ENCODE measurements at regions not wholly inside any gene's neighbourhood (a gene's known extent, or its start where the extent isn't known, plus 50 kb on each side); places are given as distances from the start of the nearest gene placed in this dataset.

- Histone ChIP-seq H3K4me1 (no peaks in the 10 kb centered on the region), H3K4me3 (no peak overlapping the region), H3K36me3 (no peaks in the 10 kb centered on the region), H3K27me3 (peaks cover 0 to 56% (median 32%) of the 10 kb centered on the region in 7 donors), H3K9me3 (no peaks in the 10 kb centered on the region), H3K27ac (no peak overlapping the region)
- intact Hi-C loops (cut with DNase I) = no loop called here
- DNase-seq = no peak
- WGBS, 2 donors = 48 to 50% methylated on average over 3 of the region's 3 CpGs
- ATAC-seq = no peak
- TF ChIP-seq, protein P1, sequence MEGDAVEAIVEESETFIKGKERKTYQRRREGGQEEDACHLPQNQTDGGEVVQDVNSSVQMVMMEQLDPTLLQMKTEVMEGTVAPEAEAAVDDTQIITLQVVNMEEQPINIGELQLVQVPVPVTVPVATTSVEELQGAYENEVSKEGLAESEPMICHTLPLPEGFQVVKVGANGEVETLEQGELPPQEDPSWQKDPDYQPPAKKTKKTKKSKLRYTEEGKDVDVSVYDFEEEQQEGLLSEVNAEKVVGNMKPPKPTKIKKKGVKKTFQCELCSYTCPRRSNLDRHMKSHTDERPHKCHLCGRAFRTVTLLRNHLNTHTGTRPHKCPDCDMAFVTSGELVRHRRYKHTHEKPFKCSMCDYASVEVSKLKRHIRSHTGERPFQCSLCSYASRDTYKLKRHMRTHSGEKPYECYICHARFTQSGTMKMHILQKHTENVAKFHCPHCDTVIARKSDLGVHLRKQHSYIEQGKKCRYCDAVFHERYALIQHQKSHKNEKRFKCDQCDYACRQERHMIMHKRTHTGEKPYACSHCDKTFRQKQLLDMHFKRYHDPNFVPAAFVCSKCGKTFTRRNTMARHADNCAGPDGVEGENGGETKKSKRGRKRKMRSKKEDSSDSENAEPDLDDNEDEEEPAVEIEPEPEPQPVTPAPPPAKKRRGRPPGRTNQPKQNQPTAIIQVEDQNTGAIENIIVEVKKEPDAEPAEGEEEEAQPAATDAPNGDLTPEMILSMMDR (IDR thresholded peaks at IDR 0.05) = no peak
Observed at GRCh38 chr9:33651125-33651524, 127.1 kb downstream of the ANKRD18B start.

DNA sequence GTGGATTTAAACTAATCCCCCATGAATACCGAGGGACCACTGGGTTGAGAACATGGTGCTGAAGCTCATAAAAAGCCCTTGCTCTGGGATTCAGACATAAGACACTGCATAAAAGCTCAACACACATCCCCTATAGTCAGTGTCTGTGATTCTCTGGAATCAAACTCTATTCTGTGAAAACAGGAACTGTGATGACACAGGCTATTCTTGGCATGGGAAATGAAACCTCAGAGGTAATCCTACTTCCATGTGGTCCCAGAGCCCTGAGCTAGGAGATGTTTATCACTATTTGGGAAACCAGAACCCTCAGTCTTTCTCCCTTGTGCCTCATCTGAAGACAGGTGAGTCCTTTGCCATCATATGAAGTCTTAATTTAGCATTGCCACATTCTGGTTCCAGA is 135.4 kb upstream of the PRSS3 start:
- DNase-seq (no peak), ATAC-seq (no peak)
- H3K36me3 ChIP-seq = no peaks in the 10 kb centered on the region
- no peaks in the 10 kb centered on the region for H3K9me3 ChIP-seq
- no peak overlapping the region for H3K4me3 ChIP-seq
- TF ChIP-seq, protein P1 (IDR thresholded peaks at IDR 0.05) = no peak
- H3K27me3 ChIP-seq = peaks cover 0 to 8% (median 1%) of the 10 kb centered on the region in 7 donors
- no peak overlapping the region for H3K27ac ChIP-seq
- intact Hi-C loops (cut with DNase I) = no loop called here
- WGBS, 2 donors = 83 to 89% methylated on average over 1 of the region's 1 CpG
- H3K4me1 ChIP-seq = no peaks in the 10 kb centered on the region

DNA sequence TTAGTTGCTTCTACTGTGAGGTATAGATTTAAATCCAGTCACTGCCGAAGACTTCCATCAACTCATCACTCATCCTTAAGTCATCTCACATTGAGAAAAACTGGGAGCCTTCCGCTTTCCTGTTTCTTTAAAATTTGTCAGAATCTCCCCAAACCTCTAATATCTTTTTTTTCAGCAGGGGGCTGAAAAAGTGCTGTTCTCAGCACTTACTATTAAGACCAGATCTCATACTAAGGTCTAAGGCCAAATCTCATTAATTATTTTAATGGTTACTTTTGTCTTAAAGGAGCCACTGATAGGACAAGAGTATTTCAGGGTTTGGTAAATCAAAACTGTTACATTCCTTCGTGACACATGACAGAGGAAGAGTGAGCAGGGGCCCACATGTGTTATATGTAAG is 134.6 kb upstream of the PRSS3 start:
- Histone ChIP-seq H3K36me3 (no peaks in the 10 kb centered on the region), H3K4me3 (no peak overlapping the region), H3K9me3 (no peaks in the 10 kb centered on the region), H3K4me1 (no peaks in the 10 kb centered on the region), H3K27ac (no peak overlapping the region), H3K27me3 (peaks cover 0 to 2% (median 0%) of the 10 kb centered on the region in 7 donors)
- intact Hi-C loops (cut with DNase I) = no loop called here
- ATAC-seq (no peak), DNase-seq (no peak)
- TF ChIP-seq, protein P1 (IDR thresholded peaks at IDR 0.05) = no peak
- WGBS, 2 donors = 83 to 87% methylated on average over 3 of the region's 3 CpGs

GRCh38 chr9:33661176-33661575 is 134.2 kb upstream of the PRSS3 start:
- H3K4me3 ChIP-seq = no peak overlapping the region
- ATAC-seq = no peak
- no peak for DNase-seq
- TF ChIP-seq, protein P1 (IDR thresholded peaks at IDR 0.05) = no peak
- intact Hi-C loops (cut with DNase I) = no loop called here
- no peaks in the 10 kb centered on the region for H3K9me3 ChIP-seq
- 82 to 83% methylated on average over 3 of the region's 3 CpGs for WGBS, 2 donors
- H3K36me3 ChIP-seq = no peaks in the 10 kb centered on the region
- no peak overlapping the region for H3K27ac ChIP-seq
- H3K27me3 ChIP-seq = no peaks in the 10 kb centered on the region
- H3K4me1 ChIP-seq = no peaks in the 10 kb centered on the region
